T-helper 1 cell treated with Interleukin-12 subunit alpha and Interleukin-12 subunit beta and Interleukin-4 antibody, amounts not matched to agents 30 ng/mL and 1 ng/mL, for 36 hours (primary cell): ENCODE measurements at regions not wholly inside any gene's neighbourhood (a gene's known extent, or its start where the extent isn't known, plus 50 kb on each side); places are given as distances from the start of the nearest gene placed in this dataset.
"Not testable (repeated sequence)": the region's sequence is repeated elsewhere in the genome, so short reads cannot be mapped to it uniquely, and the experiment has no call there.

Experiments used
- intact Hi-C: fragments of 100-400 bp; cut with micrococcal nuclease; formaldehyde crosslinking; loops from one replicate; pipeline ENCODE4 v1.15.1; 2024

- intact Hi-C loops = no loop called here
These were observed 60.2 kb upstream of the LRRC4C start for GRCh38 chr11:41519696-41520095.

GRCh38 chr11:41522391-41522790, 62.9 kb upstream of the LRRC4C start:
- intact Hi-C loops = no loop called here

GRCh38 chr11:41522899-41523672, 63.6 kb upstream of the LRRC4C start:
- intact Hi-C loops = no loop called here

- intact Hi-C loops = no loop called here
These were observed 68.1 kb upstream of the LRRC4C start for GRCh38 chr11:41527530-41527929.

- intact Hi-C loops = no loop called here
These were observed 73.0 kb upstream of the LRRC4C start for GRCh38 chr11:41532413-41532812.

GRCh38 chr11:41533761-41534160, 74.3 kb upstream of the LRRC4C start:
- intact Hi-C loops = no loop called here

- intact Hi-C loops = no loop called here
These were observed 74.9 kb upstream of the LRRC4C start for GRCh38 chr11:41534391-41534790.

- intact Hi-C loops = no loop called here
These were observed 75.4 kb upstream of the LRRC4C start for GRCh38 chr11:41534861-41535260.

- intact Hi-C loops = no loop called here
These were observed 76.6 kb upstream of the LRRC4C start for GRCh38 chr11:41536021-41536568.

- intact Hi-C loops = not testable (repeated sequence)
These were observed 85.5 kb upstream of the LRRC4C start for GRCh38 chr11:41544902-41545301.

GRCh38 chr11:41578421-41579051, 119.1 kb upstream of the LRRC4C start:
- intact Hi-C loops = no loop called here

- intact Hi-C loops = no loop called here
These were observed 120.1 kb upstream of the LRRC4C start for GRCh38 chr11:41579546-41579945.

GRCh38 chr11:41609511-41609910, 150.1 kb upstream of the LRRC4C start:
- intact Hi-C loops = no loop called here

GRCh38 chr11:41612415-41612814, 153.0 kb upstream of the LRRC4C start:
- intact Hi-C loops = no loop called here

- intact Hi-C loops = no loop called here
These were observed 153.9 kb upstream of the LRRC4C start for GRCh38 chr11:41613326-41613725.

GRCh38 chr11:41622707-41623359, 163.4 kb upstream of the LRRC4C start:
- intact Hi-C loops = no loop called here

GRCh38 chr11:41659985-41660384, 200.5 kb upstream of the LRRC4C start:
- intact Hi-C loops = no loop called here

- intact Hi-C loops = no loop called here
These were observed 201.1 kb upstream of the LRRC4C start for GRCh38 chr11:41660585-41660984.

GRCh38 chr11:41665441-41666360, 206.2 kb upstream of the LRRC4C start:
- intact Hi-C loops = no loop called here

- intact Hi-C loops = no loop called here
These were observed 207.7 kb upstream of the LRRC4C start for GRCh38 chr11:41666951-41667653.

- intact Hi-C loops = no loop called here
These were observed 215.8 kb upstream of the LRRC4C start for GRCh38 chr11:41675205-41675604.
